Trophoblast cell (in vitro differentiated cells and primary cell): ENCODE measurements at regions not wholly inside any gene's neighbourhood (a gene's known extent, or its start where the extent isn't known, plus 50 kb on each side); places are given as distances from the start of the nearest gene placed in this dataset.

Experiments used
- DNase-seq, 2 donors: peaks; one replicate each; pipeline ENCODE4 v3.0.0-alpha.2; 2016
- H2AFZ ChIP-seq: 2 replicates; pipeline ENCODE4 v1.6.1; 2013; ENCODE audit warnings: low read length, moderate library complexity, mild to moderate bottlenecking; ENCODE audit not compliant: insufficient read depth, poor library complexity
- H2AK5ac ChIP-seq: 2 replicates; pipeline ENCODE4 v1.6.1; 2013; ENCODE audit warnings: mild to moderate bottlenecking, low read length
- H2BK120ac ChIP-seq: 2 replicates; pipeline ENCODE4 v1.6.1; 2013; ENCODE audit warnings: low read length, mild to moderate bottlenecking, moderate library complexity; ENCODE audit not compliant: insufficient read depth, poor library complexity
- H2BK12ac ChIP-seq: 2 replicates; pipeline ENCODE4 v1.6.1; 2013; ENCODE audit warnings: mild to moderate bottlenecking, low read length, moderate library complexity
- H2BK5ac ChIP-seq: 2 replicates; pipeline ENCODE4 v1.6.1; 2013; ENCODE audit warnings: low read length, low read depth, moderate library complexity, mild to moderate bottlenecking; ENCODE audit not compliant: poor library complexity
- H3K14ac ChIP-seq: 2 replicates; pipeline ENCODE4 v1.6.1; 2013; ENCODE audit warnings: mild to moderate bottlenecking, low read length
- H3K18ac ChIP-seq: 2 replicates; pipeline ENCODE4 v1.6.1; 2013; ENCODE audit warnings: mild to moderate bottlenecking, low read length
- H3K23ac ChIP-seq: 2 replicates; pipeline ENCODE4 v1.6.1; 2013; ENCODE audit warnings: low read length
- H3K27ac ChIP-seq: 2 replicates; pipeline ENCODE4 v1.5.1; 2013; ENCODE audit warnings: low read depth, mild to moderate bottlenecking, inconsistent platforms, low read length, moderate library complexity
- H3K27me3 ChIP-seq: 2 replicates; pipeline ENCODE4 v1.6.1; 2013; ENCODE audit warnings: inconsistent platforms, mild to moderate bottlenecking, low read length, moderate library complexity; ENCODE audit not compliant: insufficient read depth
- H3K36me3 ChIP-seq, 2 experiments: 1 replicate in 1 of 2; 2 replicates in 1 of 2; pipeline ENCODE4 v1.6.1; 2013; ENCODE audit warnings: low read length in 2 of 2, mild to moderate bottlenecking in 2 of 2, moderate library complexity in 1 of 2; ENCODE audit not compliant: insufficient read depth in 2 of 2, control insufficient read depth in 1 of 2
- H3K4ac ChIP-seq: 2 replicates; pipeline ENCODE4 v1.6.1; 2013; ENCODE audit warnings: low read depth, mild to moderate bottlenecking, low read length, moderate library complexity
- H3K4me1 ChIP-seq, 2 experiments: 1 replicate in 1 of 2; 2 replicates in 1 of 2; pipeline ENCODE4 v1.6.1; 2013; ENCODE audit warnings: low read length in 2 of 2, mild to moderate bottlenecking in 2 of 2, moderate library complexity in 1 of 2; ENCODE audit not compliant: insufficient read depth in 2 of 2, control insufficient read depth in 1 of 2
- H3K4me2 ChIP-seq: 2 replicates; pipeline ENCODE4 v1.6.1; 2013; ENCODE audit warnings: inconsistent platforms, mild to moderate bottlenecking, low read length, moderate library complexity
- H3K4me3 ChIP-seq: 2 replicates; pipeline ENCODE4 v1.5.1; 2013; ENCODE audit warnings: mild to moderate bottlenecking, low read depth, low read length, inconsistent platforms
- H3K79me1 ChIP-seq: one replicate; pipeline ENCODE4 v1.6.1; 2013; ENCODE audit warnings: low read length
- H3K79me2 ChIP-seq: 2 replicates; pipeline ENCODE4 v1.6.1; 2013; ENCODE audit warnings: low read length, mild to moderate bottlenecking; ENCODE audit not compliant: control insufficient read depth, insufficient read depth, poor library complexity
- H3K9ac ChIP-seq: 2 replicates; pipeline ENCODE4 v1.6.1; 2013; ENCODE audit warnings: mild to moderate bottlenecking, low read length
- H3K9me3 ChIP-seq: 2 replicates; pipeline ENCODE4 v1.6.1; 2013; ENCODE audit warnings: low read depth, mild to moderate bottlenecking, control low read depth, inconsistent platforms, low read length; ENCODE audit not compliant: insufficient read depth
- H4K12ac ChIP-seq: 2 replicates; pipeline ENCODE4 v1.6.1; 2013; ENCODE audit warnings: low read depth, mild to moderate bottlenecking, low read length, moderate library complexity
- H4K8ac ChIP-seq: 2 replicates; pipeline ENCODE4 v1.6.1; 2013; ENCODE audit warnings: low read depth, mild to moderate bottlenecking, low read length, moderate library complexity
- H4K91ac ChIP-seq: one replicate; pipeline ENCODE4 v1.6.1; 2013; ENCODE audit warnings: low read depth, mild to moderate bottlenecking, low read length, moderate library complexity
- WGBS: extraction: QIAGEN DNeasy Blood & Tissue Kit; methylation state at CpG from one replicate; pipeline ENCODE4 v1.1.7; 2013; ENCODE audit warnings: missing lambda C conversion rate; ENCODE audit not compliant: insufficient read length, insufficient coverage; ENCODE audit errors: extremely low coverage; 5-methylcytosine and 5-hydroxymethylcytosine counted together

- no peak overlapping the region for H3K23ac ChIP-seq
- no peak overlapping the region for H2BK120ac ChIP-seq
- no peaks in the 10 kb centered on the region for H3K4me1 ChIP-seq
- H4K8ac ChIP-seq, result no peak overlapping the region
- peaks cover 2% of the 10 kb centered on the region for H3K9me3 ChIP-seq
- H3K4me3 ChIP-seq, result no peak overlapping the region
- H3K79me2 ChIP-seq, result no peaks in the 10 kb centered on the region
- no CpG with 5 or more reads among the region's 2 CpGs for WGBS
- H3K36me3 ChIP-seq, result no peaks in the 10 kb centered on the region
- H3K4ac ChIP-seq, result no peak overlapping the region
- no peaks in the 10 kb centered on the region for H3K79me1 ChIP-seq
- H3K9ac ChIP-seq, result no peak overlapping the region
- H3K4me2 ChIP-seq, result no peak overlapping the region
- no peak overlapping the region for H4K12ac ChIP-seq
- H3K27ac ChIP-seq, result no peak overlapping the region
- no peak overlapping the region for H3K14ac ChIP-seq
- H2AK5ac ChIP-seq, result no peak overlapping the region
- no peak overlapping the region for H2AFZ ChIP-seq
- H3K27me3 ChIP-seq, result no peaks in the 10 kb centered on the region
- H2BK12ac ChIP-seq, result no peak overlapping the region
- H2BK5ac ChIP-seq, result no peak overlapping the region
- no peak overlapping the region for H4K91ac ChIP-seq
- no peak for DNase-seq
- H3K18ac ChIP-seq, result no peak overlapping the region
Observed at GRCh38 chr4:189255636-189256035, 685.0 kb upstream of the FRG1 start.

GRCh38 chr4:189261475-189261874, 679.2 kb upstream of the FRG1 start:
- Histone ChIP-seq H3K4me3 (no peak overlapping the region), H2AFZ (no peak overlapping the region), H2BK5ac (no peak overlapping the region), H3K27me3 (no peaks in the 10 kb centered on the region), H2AK5ac (no peak overlapping the region), H3K36me3 (no peaks in the 10 kb centered on the region), H3K27ac (no peak overlapping the region), H3K4me1 (no peaks in the 10 kb centered on the region), H3K14ac (no peak overlapping the region), H4K91ac (no peak overlapping the region), H4K8ac (no peak overlapping the region), H3K9ac (no peak overlapping the region), H3K79me2 (no peaks in the 10 kb centered on the region), H3K4ac (no peak overlapping the region), H3K79me1 (no peaks in the 10 kb centered on the region), H4K12ac (no peak overlapping the region), H2BK120ac (no peak overlapping the region), H3K18ac (no peak overlapping the region), H3K23ac (no peak overlapping the region), H3K4me2 (no peak overlapping the region), H2BK12ac (no peak overlapping the region), H3K9me3 (peaks cover 2% of the 10 kb centered on the region)
- DNase-seq, result no peak
- WGBS, result no CpG with 5 or more reads among the region's 1 CpG

GRCh38 chr4:189265515-189265914, 675.2 kb upstream of the FRG1 start:
- no peak overlapping the region for H3K23ac ChIP-seq
- no peak overlapping the region for H4K12ac ChIP-seq
- no peak overlapping the region for H3K4me2 ChIP-seq
- no CpG with 5 or more reads among the region's 7 CpGs for WGBS
- no peak for DNase-seq
- H3K4me1 ChIP-seq, result no peaks in the 10 kb centered on the region
- no peak overlapping the region for H3K4me3 ChIP-seq
- no peaks in the 10 kb centered on the region for H3K79me1 ChIP-seq
- no peak overlapping the region for H3K9ac ChIP-seq
- no peak overlapping the region for H3K14ac ChIP-seq
- H3K18ac ChIP-seq, result no peak overlapping the region
- H2BK120ac ChIP-seq, result no peak overlapping the region
- H4K8ac ChIP-seq, result no peak overlapping the region
- H3K9me3 ChIP-seq, result no peaks in the 10 kb centered on the region
- no peaks in the 10 kb centered on the region for H3K36me3 ChIP-seq
- no peak overlapping the region for H2AFZ ChIP-seq
- no peak overlapping the region for H2BK12ac ChIP-seq
- H2AK5ac ChIP-seq, result no peak overlapping the region
- H3K79me2 ChIP-seq, result no peaks in the 10 kb centered on the region
- H3K4ac ChIP-seq, result no peak overlapping the region
- H4K91ac ChIP-seq, result no peak overlapping the region
- H3K27ac ChIP-seq, result no peak overlapping the region
- H3K27me3 ChIP-seq, result no peaks in the 10 kb centered on the region
- H2BK5ac ChIP-seq, result no peak overlapping the region

DNA sequence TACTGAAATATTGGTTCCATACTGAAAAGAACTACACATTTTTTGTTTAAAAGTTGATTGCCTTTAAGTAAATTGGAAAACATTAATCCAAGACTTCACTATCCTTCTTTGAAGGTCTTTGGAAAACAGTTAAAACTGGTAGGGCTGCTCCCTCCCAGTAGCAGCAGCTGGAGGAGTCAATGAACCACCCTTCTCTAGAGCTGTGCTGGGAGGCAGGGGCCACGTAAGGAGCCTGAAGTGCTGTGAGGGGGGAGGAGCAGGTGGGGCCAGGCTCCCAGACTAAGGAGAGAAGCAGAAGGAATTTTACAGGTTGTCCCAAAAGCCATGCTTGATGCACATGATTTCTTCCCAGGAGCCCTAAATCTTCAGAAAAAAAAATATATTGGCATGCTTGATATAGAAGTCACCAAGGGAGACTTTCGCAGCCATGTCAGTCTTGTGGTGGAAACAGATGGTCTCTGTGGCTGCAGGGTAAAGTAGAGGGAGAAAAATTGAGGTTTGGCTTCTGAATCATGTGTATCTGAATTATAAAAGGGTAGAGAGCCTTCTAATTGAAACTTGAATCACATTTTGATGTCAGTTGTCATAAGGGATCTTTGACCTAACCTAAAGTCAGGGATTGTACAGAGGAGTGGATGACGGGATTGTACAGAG, 673.2 kb upstream of the FRG1 start:
- WGBS, result no CpG with 5 or more reads among the region's 3 CpGs

More for the DNA sequence above, 673.2 kb upstream of the FRG1 start:
- H3K36me3 ChIP-seq, result no peaks in the 10 kb centered on the region
- no peak overlapping the region for H3K9ac ChIP-seq
- H3K27ac ChIP-seq, result no peak overlapping the region
- H3K18ac ChIP-seq, result no peak overlapping the region
- no peaks in the 10 kb centered on the region for H3K27me3 ChIP-seq
- H2AK5ac ChIP-seq, result no peak overlapping the region
- H2BK12ac ChIP-seq, result no peak overlapping the region
- no peak overlapping the region for H2BK5ac ChIP-seq
- no peaks in the 10 kb centered on the region for H3K79me2 ChIP-seq
- no peak overlapping the region for H2AFZ ChIP-seq
- H3K14ac ChIP-seq, result no peak overlapping the region
- no peak overlapping the region for H3K4me3 ChIP-seq
- H3K23ac ChIP-seq, result no peak overlapping the region
- no peak overlapping the region for H4K8ac ChIP-seq
- no peaks in the 10 kb centered on the region for H3K4me1 ChIP-seq
- no peak overlapping the region for H3K4me2 ChIP-seq
- H3K9me3 ChIP-seq, result no peaks in the 10 kb centered on the region
- no peak overlapping the region for H2BK120ac ChIP-seq
- DNase-seq, result no peak
- no peak overlapping the region for H4K12ac ChIP-seq
- H3K4ac ChIP-seq, result no peak overlapping the region
- no peaks in the 10 kb centered on the region for H3K79me1 ChIP-seq
- H4K91ac ChIP-seq, result no peak overlapping the region
